B cell (primary cell): ENCODE measurements at regions not wholly inside any gene's neighbourhood (a gene's known extent, or its start where the extent isn't known, plus 50 kb on each side); places are given as distances from the start of the nearest gene placed in this dataset.

Experiments used
- ATAC-seq: fragments of 200-7000 bp; cut with Tn5 transposase; one replicate; pipeline ENCODE4 v1.10.0; 2021; ENCODE audit warnings: low read depth, mild to moderate bottlenecking, moderate number of reproducible peaks, moderate library complexity
- CTCF ChIA-PET: fragments of 350-600 bp; sonication (Branson Sonifier 250); formaldehyde crosslinking; loops from one replicate; lab custom pipeline; 2021; ENCODE audit warnings: antibody characterized with exemption, inconsistent platforms; lab: Charles Lee
- POLR2A ChIA-PET: fragments of 350-600 bp; sonication (Branson Sonifier 250); formaldehyde crosslinking; loops from one replicate; lab custom pipeline; 2021; ENCODE audit warnings: antibody characterized with exemption; lab: Charles Lee
- DNase-seq: peaks from one replicate; pipeline ENCODE4 v3.0.0; 2013
- H2AFZ ChIP-seq: 2 replicates; pipeline ENCODE4 v1.6.1; 2012; ENCODE audit warnings: mild to moderate bottlenecking, low read depth, low read length; ENCODE audit not compliant: insufficient read depth, poor library complexity, severe bottlenecking
- H3K27ac ChIP-seq, 2 donors: 1 replicate in 1 of 2; 2 replicates in 1 of 2; pipeline ENCODE4 v1.5.1; 2012 to 2013; ENCODE audit warnings: low read length in 2 of 2, mild to moderate bottlenecking in 2 of 2, moderate library complexity in 1 of 2
- H3K27me3 ChIP-seq, 4 experiments: fragments of 200-600 bp in 1 of 4; sonication (generic) in 1 of 4; replicated peaks in 1 of 4; 1 replicate in 2 of 4; 2 replicates in 2 of 4; pipeline versions ENCODE4 v1.6.1 to v1.7.0; 2013 to 2016; ENCODE audit warnings: low read length in 3 of 4, mild to moderate bottlenecking in 2 of 4, mixed read lengths in 1 of 4, moderate library complexity in 1 of 4; ENCODE audit not compliant: insufficient read depth in 4 of 4, control insufficient read depth in 3 of 4; ENCODE audit errors: control extremely low read depth in 1 of 4
- H3K36me3 ChIP-seq, 2 experiments: replicated peaks in 1 of 2; 1 replicate in 1 of 2; 2 replicates in 1 of 2; pipeline versions ENCODE4 v1.6.1 to v1.7.1; 2013; ENCODE audit warnings: low read length in 1 of 2; ENCODE audit not compliant: insufficient read depth in 2 of 2, control insufficient read depth in 1 of 2; ENCODE audit errors: control extremely low read depth in 1 of 2, extremely low read depth in 1 of 2
- H3K4me1 ChIP-seq, 2 donors: fragments of 200-600 bp in 1 of 2; sonication (generic) in 1 of 2; 1 replicate in 1 of 2; 2 replicates in 1 of 2; pipeline versions ENCODE4 v1.5.1 to v1.6.1; 2013 to 2017; ENCODE audit warnings: low read length in 2 of 2; ENCODE audit not compliant: control insufficient read depth in 2 of 2, insufficient read depth in 2 of 2
- H3K4me2 ChIP-seq: replicated peaks from 2 replicates; pipeline ENCODE3; 2012; ENCODE audit warnings: mild to moderate bottlenecking, low read depth, low read length; ENCODE audit not compliant: poor library complexity, severe bottlenecking
- H3K4me3 ChIP-seq, 5 experiments: fragments of 200-600 bp in 1 of 5; sonication (generic) in 1 of 5; 1 replicate in 3 of 5; 2 replicates in 2 of 5; pipeline versions ENCODE4 v1.5.1 to v1.7.0; 2011 to 2016; ENCODE audit warnings: low read length in 4 of 5, mild to moderate bottlenecking in 4 of 5, low read depth in 2 of 5, control low read depth in 1 of 5, moderate library complexity in 1 of 5; ENCODE audit not compliant: insufficient read depth in 1 of 5; ENCODE audit errors: control extremely low read depth in 1 of 5, extremely low read depth in 1 of 5
- H3K79me2 ChIP-seq: fragments of 200-600 bp; sonication (generic); one replicate; pipeline ENCODE4 v1.6.0; 2016; ENCODE audit warnings: low read length; ENCODE audit not compliant: control insufficient read depth, insufficient read depth
- H3K9ac ChIP-seq: fragments of 200-600 bp; sonication (generic); 2 replicates; pipeline ENCODE4 v1.6.1; 2017; ENCODE audit warnings: mild to moderate bottlenecking, low read length, moderate library complexity
- H3K9me3 ChIP-seq, 3 donors: one replicate each; pipeline versions ENCODE4 v1.6.1 to v1.7.1; 2013; ENCODE audit warnings: low read length in 2 of 3; ENCODE audit not compliant: control insufficient read depth in 2 of 3, insufficient read depth in 1 of 3; ENCODE audit errors: control extremely low read depth in 1 of 3
- H4K20me1 ChIP-seq: 2 replicates; pipeline ENCODE4 v1.6.0; 2012; ENCODE audit warnings: mild to moderate bottlenecking, low read length; ENCODE audit not compliant: insufficient read depth, control insufficient read depth, poor library complexity, severe bottlenecking
- H3K27ac Mint-ChIP-seq: one replicate; pipeline ENCODE4 v1.8.0; 2021; ENCODE audit warnings: mixed read lengths
- H3K27me3 Mint-ChIP-seq: one replicate; pipeline ENCODE4 v1.8.0; 2021; ENCODE audit warnings: mixed read lengths
- H3K4me1 Mint-ChIP-seq: one replicate; pipeline ENCODE4 v1.8.0; 2021; ENCODE audit warnings: mixed read lengths
- H3K4me3 Mint-ChIP-seq: one replicate; pipeline ENCODE4 v1.8.0; 2021; ENCODE audit warnings: mixed read lengths
- H3K9me3 Mint-ChIP-seq: one replicate; pipeline ENCODE4 v1.8.0; 2022; ENCODE audit warnings: mixed read lengths; ENCODE audit not compliant: insufficient read depth
- CTCF ChIP-seq: fragments of 200-600 bp; IDR thresholded peaks from one replicate; pipeline ENCODE4 v1.8.0; 2022; ENCODE audit warnings: antibody characterized with exemption, mild to moderate bottlenecking
- EZH2 ChIP-seq: IDR thresholded peaks from 2 replicates; pipeline ENCODE4 v1.6.1; 2012; ENCODE audit warnings: borderline replicate concordance, low read depth, mild to moderate bottlenecking, moderate library complexity, low read length; ENCODE audit not compliant: insufficient read depth, poor library complexity, severe bottlenecking
- WGBS: methylation state at CpG from one replicate; pipeline ENCODE4 v1.1.5; 2013; ENCODE audit warnings: missing lambda C conversion rate; ENCODE audit not compliant: insufficient coverage; 5-methylcytosine and 5-hydroxymethylcytosine counted together
- intact Hi-C: fragments of 100-400 bp; cut with micrococcal nuclease; formaldehyde crosslinking; loops from one replicate; pipeline ENCODE4 v1.10.0; 2022

- H3K36me3 ChIP-seq, result no peaks in the 10 kb centered on the region
- no peaks in the 10 kb centered on the region for H3K9me3 Mint-ChIP-seq
- no peak overlapping the region for H3K4me3 Mint-ChIP-seq
- H3K27ac Mint-ChIP-seq, result no peak overlapping the region
- ChIA-PET POLR2A (no interaction called here), CTCF (no interaction called here)
- H2AFZ ChIP-seq, result no peak overlapping the region
- H3K4me3 ChIP-seq, result no peak overlapping the region
- H3K9me3 ChIP-seq, result no peaks in the 10 kb centered on the region
- no peaks in the 10 kb centered on the region for H3K4me1 ChIP-seq
- H3K9ac ChIP-seq, result no peak overlapping the region
- no peaks in the 10 kb centered on the region for H3K27me3 Mint-ChIP-seq
- peaks cover 0 to 2% (median 0%) of the 10 kb centered on the region in 4 experiments for H3K27me3 ChIP-seq
- no peaks in the 10 kb centered on the region for H4K20me1 ChIP-seq
- TF ChIP-seq CTCF, result no peak
- no peak for TF ChIP-seq EZH2
- H3K27ac ChIP-seq, result no peak overlapping the region
- no peak for DNase-seq
- H3K4me2 ChIP-seq, result no peak overlapping the region
- intact Hi-C loops, result no loop called here
- H3K79me2 ChIP-seq, result no peaks in the 10 kb centered on the region
- ATAC-seq, result no peak
- H3K4me1 Mint-ChIP-seq, result no peaks in the 10 kb centered on the region
- WGBS, result no CpG with 5 or more reads among the region's 2 CpGs
Observed at GRCh38 chr16:51061328-51061727, 89.7 kb downstream of the SALL1 start.

GRCh38 chr16:51057969-51058337, 93.1 kb downstream of the SALL1 start:
- H2AFZ ChIP-seq, result no peak overlapping the region
- H3K27ac ChIP-seq, result no peak overlapping the region
- intact Hi-C loops, result no loop called here
- no peaks in the 10 kb centered on the region for H3K36me3 ChIP-seq
- H3K4me3 ChIP-seq, result no peak overlapping the region
- POLR2A ChIA-PET, result no interaction called here
- H4K20me1 ChIP-seq, result no peaks in the 10 kb centered on the region
- ATAC-seq (no peak), DNase-seq (no peak)
- no peaks in the 10 kb centered on the region for H3K79me2 ChIP-seq
- CTCF ChIA-PET, result no interaction called here
- H3K9ac ChIP-seq, result no peak overlapping the region
- H3K9me3 Mint-ChIP-seq, result no peaks in the 10 kb centered on the region
- H3K27me3 Mint-ChIP-seq, result no peaks in the 10 kb centered on the region
- H3K4me1 ChIP-seq, result no peaks in the 10 kb centered on the region
- H3K27ac Mint-ChIP-seq, result no peak overlapping the region
- H3K4me2 ChIP-seq, result no peak overlapping the region
- no peak overlapping the region for H3K4me3 Mint-ChIP-seq
- no peak for TF ChIP-seq EZH2
- peaks cover 0 to 2% (median 0%) of the 10 kb centered on the region in 4 experiments for H3K27me3 ChIP-seq
- H3K4me1 Mint-ChIP-seq, result no peaks in the 10 kb centered on the region
- no CpG with 5 or more reads among the region's 2 CpGs for WGBS
- H3K9me3 ChIP-seq, result no peaks in the 10 kb centered on the region
